IPS-18c (cell line): ENCODE measurements at regions not wholly inside any gene's neighbourhood (a gene's known extent, or its start where the extent isn't known, plus 50 kb on each side); places are given as distances from the start of the nearest gene placed in this dataset.
A peak's percentile ranks its signal among the peaks of the same experiment; 100 is the strongest.

Experiments
- H3K4me3 ChIP-seq: 2 replicates; pipeline ENCODE4 v1.7.0; 2013; ENCODE audit warnings: low read depth, mild to moderate bottlenecking, low read length, moderate library complexity; ENCODE audit not compliant: insufficient read depth
- H3K9me3 ChIP-seq: one replicate; pipeline ENCODE4 v1.6.1; 2013; ENCODE audit warnings: mild to moderate bottlenecking, low read length, moderate library complexity; ENCODE audit not compliant: control insufficient read depth, insufficient read depth

GRCh38 chr2:120422465-120423160, 76.7 kb downstream of the INHBB start:
- H3K9me3 ChIP-seq, result no peaks in the 10 kb centered on the region
- no peak overlapping the region for H3K4me3 ChIP-seq

GRCh38 chr2:120423167-120423943, 77.4 kb downstream of the INHBB start:
- Histone ChIP-seq H3K9me3 (no peaks in the 10 kb centered on the region), H3K4me3 (no peak overlapping the region)

GRCh38 chr2:120424274-120424796, 78.4 kb downstream of the INHBB start:
- Histone ChIP-seq H3K4me3 (no peak overlapping the region), H3K9me3 (no peaks in the 10 kb centered on the region)

- Histone ChIP-seq H3K4me3 (no peak overlapping the region), H3K9me3 (no peaks in the 10 kb centered on the region)
Measured at GRCh38 chr2:120425014-120425413, 79.1 kb downstream of the INHBB start.

- Histone ChIP-seq H3K9me3 (no peaks in the 10 kb centered on the region), H3K4me3 (no peak overlapping the region)
Measured at GRCh38 chr2:120428748-120429147, 82.8 kb downstream of the INHBB start.

GRCh38 chr2:120429586-120430500, 83.9 kb downstream of the INHBB start:
- no peak overlapping the region for H3K4me3 ChIP-seq
- no peaks in the 10 kb centered on the region for H3K9me3 ChIP-seq

- Histone ChIP-seq H3K9me3 (no peaks in the 10 kb centered on the region), H3K4me3 (no peak overlapping the region)
Measured at GRCh38 chr2:120430501-120430830, 84.5 kb downstream of the INHBB start.

GRCh38 chr2:120430957-120431356, 85.0 kb downstream of the INHBB start:
- no peaks in the 10 kb centered on the region for H3K9me3 ChIP-seq

GRCh38 chr2:120431386-120432292, 85.7 kb downstream of the INHBB start:
- H3K9me3 ChIP-seq, result no peaks in the 10 kb centered on the region
- H3K4me3 ChIP-seq, result no peak overlapping the region

More at GRCh38 chr2:120430957-120431356, 85.0 kb downstream of the INHBB start:
- H3K4me3 ChIP-seq, result no peak overlapping the region

GRCh38 chr2:120432293-120432975, 86.5 kb downstream of the INHBB start:
- no peak overlapping the region for H3K4me3 ChIP-seq
- H3K9me3 ChIP-seq, result no peaks in the 10 kb centered on the region

- Histone ChIP-seq H3K9me3 (no peaks in the 10 kb centered on the region), H3K4me3 (no peak overlapping the region)
Measured at GRCh38 chr2:120432976-120433815, 87.3 kb downstream of the INHBB start.

GRCh38 chr2:120433816-120434290, 87.9 kb downstream of the INHBB start:
- Histone ChIP-seq H3K4me3 (no peak overlapping the region), H3K9me3 (no peaks in the 10 kb centered on the region)

GRCh38 chr2:120434492-120435308, 88.8 kb downstream of the INHBB start:
- H3K4me3 ChIP-seq, result peak overlapping the region; percentile 9; the same call in 1 of the 2 replicates
- H3K9me3 ChIP-seq, result no peaks in the 10 kb centered on the region

GRCh38 chr2:120435671-120436459, 89.9 kb downstream of the INHBB start:
- H3K4me3 ChIP-seq, result no peak overlapping the region

More at GRCh38 chr2:120435671-120436459, 89.9 kb downstream of the INHBB start:
- no peaks in the 10 kb centered on the region for H3K9me3 ChIP-seq
